ENCODE measurements at regions not wholly inside any gene's neighbourhood (a gene's known extent, or its start where the extent isn't known, plus 50 kb on each side); places are given as distances from the start of the nearest gene placed in this dataset.
A peak's percentile ranks its signal among the peaks of the same experiment; 100 is the strongest.

- no peak for TF ChIP-seq CTCF (IDR thresholded peaks at IDR 0.05)
- TF ChIP-seq POLR2A (IDR thresholded peaks at IDR 0.05), result no peak
- TF ChIP-seq POLR2AphosphoS5 (IDR thresholded peaks at IDR 0.05; ENCODE audit: insufficient read depth in 1 of 2, low read depth in 1 of 2), result no peak
- H3K27me3 ChIP-seq, result no peaks in the 10 kb centered on the region
- no peak for DNase-seq (ENCODE audit: extremely low spot score in 2 of 2)
- intact Hi-C loops (cut with DNase I), result no loop called here
- no peaks in the 10 kb centered on the region for H3K36me3 ChIP-seq
- no peak overlapping the region for H3K27ac ChIP-seq
- no peak overlapping the region for H3K4me3 ChIP-seq
- H3K4me1 ChIP-seq, result peaks cover 13% of the 10 kb centered on the region
- no peaks in the 10 kb centered on the region for H3K9me3 ChIP-seq
Measured at GRCh38 chr4:77430847-77431246, 174.8 kb upstream of the CXCL13 start.

GRCh38 chr4:77431546-77431945 lies 174.1 kb upstream of the CXCL13 start:
- DNase-seq (ENCODE audit: extremely low spot score in 2 of 2), result no peak
- no peak overlapping the region for H3K4me3 ChIP-seq
- no peaks in the 10 kb centered on the region for H3K27me3 ChIP-seq
- H3K9me3 ChIP-seq, result no peaks in the 10 kb centered on the region
- no peak overlapping the region for H3K27ac ChIP-seq
- no peaks in the 10 kb centered on the region for H3K36me3 ChIP-seq
- TF ChIP-seq POLR2AphosphoS5 (IDR thresholded peaks at IDR 0.05; ENCODE audit: insufficient read depth in 1 of 2, low read depth in 1 of 2) (no peak), CTCF (IDR thresholded peaks at IDR 0.05) (no peak), POLR2A (IDR thresholded peaks at IDR 0.05) (no peak)
- intact Hi-C loops (cut with DNase I), result no loop called here
- peaks cover 13% of the 10 kb centered on the region for H3K4me1 ChIP-seq

DNA sequence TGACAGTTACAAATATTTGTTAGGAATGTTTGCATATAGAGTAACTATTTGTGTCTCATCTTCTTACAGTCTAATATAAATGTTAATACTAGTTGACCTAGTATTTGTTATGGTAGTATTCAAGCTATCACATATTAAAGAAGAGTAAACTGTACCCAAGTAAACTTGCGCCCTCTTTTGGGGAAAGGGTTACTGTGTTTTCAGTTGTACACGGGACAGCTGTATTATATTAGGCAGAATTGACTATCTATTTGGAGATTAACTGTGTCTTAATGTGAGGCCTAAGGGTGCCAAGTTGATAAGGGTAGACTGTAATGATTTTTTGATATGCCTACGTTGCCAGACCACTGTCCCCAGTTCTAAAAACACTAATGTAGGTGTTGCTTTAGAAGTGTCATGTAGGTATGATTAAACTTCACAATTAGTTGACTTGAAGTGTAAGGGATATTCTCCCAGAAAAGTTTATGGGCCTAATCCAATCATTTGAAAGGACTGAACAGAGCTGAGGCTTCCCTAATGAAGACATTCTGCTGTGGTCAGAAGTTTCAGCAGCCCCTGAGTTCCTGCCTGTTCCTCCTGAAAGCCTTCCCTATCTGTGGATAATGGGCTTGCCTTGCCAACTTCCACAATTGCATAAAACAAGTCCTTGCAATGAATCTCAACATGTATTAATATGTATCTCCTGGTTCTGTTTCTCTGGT lies 172.8 kb upstream of the CXCL13 start:
- H3K27ac ChIP-seq, result no peak overlapping the region
- H3K27me3 ChIP-seq, result no peaks in the 10 kb centered on the region
- peaks cover 13% of the 10 kb centered on the region for H3K4me1 ChIP-seq
- intact Hi-C loops (cut with DNase I), result no loop called here
- no peak for DNase-seq (ENCODE audit: extremely low spot score in 2 of 2)
- H3K36me3 ChIP-seq, result no peaks in the 10 kb centered on the region
- no peak for TF ChIP-seq POLR2AphosphoS5 (IDR thresholded peaks at IDR 0.05; ENCODE audit: insufficient read depth in 1 of 2, low read depth in 1 of 2)
- TF ChIP-seq POLR2A (IDR thresholded peaks at IDR 0.05), result no peak
- TF ChIP-seq CTCF (IDR thresholded peaks at IDR 0.05), result no peak
- no peak overlapping the region for H3K4me3 ChIP-seq
- H3K9me3 ChIP-seq, result no peaks in the 10 kb centered on the region

- H3K9me3 ChIP-seq, result no peaks in the 10 kb centered on the region
- H3K4me1 ChIP-seq, result peaks cover 13% of the 10 kb centered on the region
- no peaks in the 10 kb centered on the region for H3K27me3 ChIP-seq
- TF ChIP-seq CTCF (IDR thresholded peaks at IDR 0.05) (peak; percentile 17 to 47 (median 44)), POLR2A (IDR thresholded peaks at IDR 0.05) (no peak), POLR2AphosphoS5 (IDR thresholded peaks at IDR 0.05; ENCODE audit: insufficient read depth in 1 of 2, low read depth in 1 of 2) (no peak)
- no peak overlapping the region for H3K27ac ChIP-seq
- H3K36me3 ChIP-seq, result no peaks in the 10 kb centered on the region
- DNase-seq (ENCODE audit: extremely low spot score in 2 of 2), result no peak
- intact Hi-C loops (cut with DNase I), result no loop called here
- no peak overlapping the region for H3K4me3 ChIP-seq
Measured at GRCh38 chr4:77433418-77433733, 172.2 kb upstream of the CXCL13 start.

DNA sequence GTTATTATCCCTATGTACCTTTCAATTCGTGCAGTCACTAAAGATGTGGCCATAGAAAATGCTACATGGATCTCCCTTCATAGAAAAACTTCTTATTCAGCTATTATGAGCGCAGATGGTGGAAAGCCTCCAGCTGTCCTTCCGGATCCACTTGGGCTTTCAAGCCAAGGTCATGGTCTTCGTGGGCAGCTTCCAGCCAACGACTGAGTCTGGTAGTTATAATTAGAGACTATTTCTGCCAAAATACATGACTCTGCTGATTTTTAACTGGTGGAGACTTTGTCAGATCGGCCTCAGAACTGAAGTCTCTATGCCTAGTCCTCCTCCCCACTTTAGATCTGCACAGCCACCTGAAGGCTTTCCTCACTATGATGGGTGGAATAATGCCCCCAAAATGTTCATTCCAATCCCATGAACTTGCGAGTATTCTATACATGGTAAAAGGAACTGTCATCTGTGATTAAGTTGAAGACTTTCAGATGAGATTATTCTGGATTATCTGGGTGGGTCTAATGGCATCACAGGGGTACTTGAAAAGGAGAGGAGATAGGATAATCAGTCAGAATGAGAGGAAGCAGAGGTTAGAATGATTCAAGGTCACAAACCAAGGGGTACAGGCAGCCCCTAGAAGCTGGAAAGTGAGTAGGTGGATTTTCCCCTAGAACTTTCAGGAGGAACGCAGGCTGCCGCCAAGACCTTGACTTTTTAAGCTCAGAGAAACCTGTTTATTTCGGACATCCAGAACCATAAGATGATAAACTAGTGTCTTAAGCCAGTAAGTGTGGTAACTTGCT lies 171.1 kb upstream of the CXCL13 start:
- H3K4me1 ChIP-seq, result peaks cover 13% of the 10 kb centered on the region
- intact Hi-C loops (cut with DNase I), result no loop called here
- no peak overlapping the region for H3K27ac ChIP-seq
- no peak for TF ChIP-seq POLR2AphosphoS5 (IDR thresholded peaks at IDR 0.05; ENCODE audit: insufficient read depth in 1 of 2, low read depth in 1 of 2)
- TF ChIP-seq POLR2A (IDR thresholded peaks at IDR 0.05), result no peak
- TF ChIP-seq CTCF (IDR thresholded peaks at IDR 0.05), result no peak
- DNase-seq (ENCODE audit: extremely low spot score in 2 of 2), result no peak
- no peaks in the 10 kb centered on the region for H3K27me3 ChIP-seq
- no peaks in the 10 kb centered on the region for H3K36me3 ChIP-seq
- H3K9me3 ChIP-seq, result no peaks in the 10 kb centered on the region
- no peak overlapping the region for H3K4me3 ChIP-seq

Data from vagina (tissue), 2 donors.